Midbrain (tissue), 1 donor: ENCODE measurements at regions not wholly inside any gene's neighbourhood (a gene's known extent, or its start where the extent isn't known, plus 50 kb on each side); places are given as distances from the start of the nearest gene placed in this dataset.

ENCODE experiments used
- DNase-seq: peaks from one replicate; lab custom pipeline; 2025; lab: John Stamatoyannopoulos, UW

DNA sequence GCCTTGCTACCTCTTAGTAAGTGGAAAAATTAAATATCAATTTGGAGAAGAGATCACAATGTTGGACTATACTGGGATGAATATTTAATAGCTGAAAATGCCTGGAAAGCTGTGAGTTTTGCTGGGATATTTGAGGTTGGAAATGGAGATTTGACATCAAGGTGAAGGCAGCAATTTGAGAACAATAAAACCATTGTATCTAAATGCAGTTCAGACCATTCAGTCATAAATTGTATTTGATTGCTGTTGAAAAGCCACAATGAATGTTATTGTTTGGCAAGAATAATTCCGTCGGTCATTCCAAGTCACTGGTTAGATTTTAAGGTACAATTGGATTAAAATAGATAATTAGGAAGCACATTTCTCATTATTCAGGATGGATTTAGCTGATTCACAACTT, 325.6 kb downstream of the HRH4 start:
- DNase-seq, result no peak

DNA sequence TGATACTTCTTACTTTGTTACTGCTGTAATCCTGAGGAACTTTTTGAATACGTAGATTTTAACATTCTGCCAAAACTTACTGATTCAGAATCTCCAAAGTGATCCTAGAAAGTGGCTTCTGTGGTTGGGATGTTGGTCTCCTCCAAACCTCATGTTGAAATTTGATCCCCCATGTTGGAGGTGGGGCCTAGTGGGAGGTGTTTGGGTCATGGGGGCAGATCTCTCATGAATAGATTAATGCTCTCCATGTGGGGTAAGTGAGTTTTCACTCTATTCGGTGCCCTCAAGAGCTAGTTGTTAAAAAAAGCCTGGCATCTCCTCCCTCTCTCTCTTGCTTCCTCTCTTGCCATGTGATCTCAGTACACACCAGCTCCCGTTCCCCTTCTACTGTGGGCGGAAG, 329.9 kb downstream of the HRH4 start:
- DNase-seq, result no peak

DNA sequence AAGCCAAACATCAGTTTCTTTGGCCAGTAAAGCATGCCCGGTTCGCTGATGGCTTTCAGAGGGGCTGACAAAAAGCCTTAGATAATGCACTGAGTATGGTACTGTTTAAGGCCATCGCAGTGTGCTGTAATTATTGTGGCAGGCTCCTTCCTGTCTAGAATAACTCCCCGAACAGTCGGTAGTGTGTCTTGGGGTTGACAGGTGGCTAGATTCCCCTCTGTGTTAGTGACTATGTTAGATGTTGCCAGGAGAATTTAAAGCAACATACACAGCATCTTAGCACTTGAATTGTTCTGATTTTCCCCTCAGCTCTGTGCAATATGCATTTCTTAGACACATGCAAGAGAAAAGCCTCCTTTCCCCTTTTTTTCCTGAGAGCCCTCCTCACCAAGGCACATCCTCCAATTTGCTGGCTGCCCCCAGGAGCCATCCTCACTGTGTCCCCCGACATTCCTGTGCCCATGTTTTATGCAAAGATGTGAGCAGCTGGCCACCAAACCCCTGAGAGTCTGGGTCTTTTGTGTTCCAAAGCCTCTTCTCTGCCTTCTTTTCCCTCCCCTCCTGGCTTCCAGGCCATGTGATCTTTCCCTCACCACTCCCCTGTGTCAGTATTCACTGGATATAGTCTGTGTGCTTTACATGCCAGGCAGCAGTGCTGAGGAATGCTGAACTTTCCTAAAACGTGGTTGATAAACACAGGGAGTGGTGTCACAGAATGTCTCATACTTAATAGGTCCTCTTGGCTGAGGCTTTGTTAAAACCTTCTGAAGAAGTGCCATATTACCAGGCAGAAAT, 331.5 kb downstream of the HRH4 start:
- DNase-seq, result no peak

DNA sequence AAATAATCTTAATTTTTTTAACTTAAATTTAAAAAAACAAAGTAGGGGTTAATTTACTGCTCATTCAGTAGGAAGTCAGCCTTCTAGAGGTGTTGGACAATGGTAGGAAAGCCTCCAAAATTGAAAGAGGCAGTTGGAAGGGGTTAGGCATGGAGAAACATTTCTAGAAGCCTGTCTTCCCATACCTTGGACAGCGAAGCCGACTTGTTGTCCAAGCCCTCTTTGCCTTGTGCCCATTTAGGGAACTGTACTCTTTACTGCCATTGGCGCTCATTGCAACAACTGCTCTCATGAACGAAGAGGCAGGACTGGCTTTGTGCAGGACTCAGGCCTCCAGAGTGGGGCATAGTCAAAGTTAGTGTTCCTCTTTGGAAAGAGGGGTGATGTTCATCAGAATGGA, 333.3 kb downstream of the HRH4 start:
- DNase-seq, result no peak

DNA sequence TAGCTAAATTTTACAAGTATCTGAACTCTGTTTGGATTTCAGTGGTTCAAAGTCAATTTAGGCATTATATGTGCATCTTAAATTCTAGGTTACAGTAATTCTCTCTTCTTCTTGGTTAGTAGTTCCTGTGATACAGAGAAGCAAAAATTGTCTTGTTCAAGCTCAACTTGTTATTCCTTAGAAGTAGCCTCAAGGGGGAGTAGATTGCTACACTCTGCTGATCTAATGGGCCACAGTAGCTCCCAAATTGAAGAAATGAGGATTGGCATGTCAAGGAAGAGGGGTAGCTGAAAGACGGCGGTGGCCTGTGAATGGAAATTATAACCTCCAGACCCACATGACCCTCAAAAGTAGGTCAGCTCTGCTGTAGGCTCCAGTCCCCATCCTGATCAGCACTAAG, 334.7 kb downstream of the HRH4 start:
- DNase-seq, result no peak

DNA sequence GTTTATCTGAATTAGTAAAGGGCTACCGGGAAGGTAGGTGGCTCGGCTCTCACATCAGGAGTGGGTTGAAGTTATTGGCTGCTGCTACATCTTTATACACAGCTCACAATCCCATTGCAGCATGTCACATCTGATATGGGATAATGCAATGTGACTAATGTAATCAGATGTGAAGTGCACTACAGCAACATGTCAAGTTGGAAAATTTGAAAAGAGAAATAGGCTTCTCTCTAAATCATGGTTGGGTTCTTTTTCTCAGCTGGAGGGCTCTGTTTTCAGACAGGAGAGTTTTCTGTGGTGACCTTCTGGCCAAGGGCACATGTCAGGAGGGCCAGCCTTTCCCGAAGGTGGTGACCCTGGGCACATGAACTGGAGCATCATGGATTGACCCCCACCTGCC, 337.5 kb downstream of the HRH4 start:
- no peak for DNase-seq

GRCh38 chr18:24799176-24799575, 338.7 kb downstream of the HRH4 start:
- no peak for DNase-seq

DNA sequence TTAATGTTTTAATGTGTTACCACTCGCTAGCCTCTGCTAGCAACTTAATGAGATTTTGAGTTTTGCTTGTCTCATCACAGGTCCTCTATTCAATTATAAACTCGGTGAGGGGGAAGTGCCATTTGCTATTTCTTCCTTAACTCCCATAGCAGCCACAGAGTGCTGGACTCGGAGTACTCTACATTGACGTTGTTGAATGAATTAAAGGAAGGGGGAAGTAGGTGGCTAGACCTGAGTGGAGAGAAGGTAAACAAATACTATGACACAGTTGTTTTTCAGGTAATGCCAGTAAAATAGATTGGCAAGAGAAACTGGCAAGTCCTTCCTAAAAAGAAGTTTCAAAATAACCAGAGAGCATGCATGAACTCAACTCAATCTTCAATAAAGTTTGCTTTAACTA, 339.3 kb downstream of the HRH4 start:
- no peak for DNase-seq

- DNase-seq, result no peak
These were observed 340.6 kb downstream of the HRH4 start for GRCh38 chr18:24801001-24801400.

- DNase-seq, result no peak
These were observed 342.0 kb downstream of the HRH4 start for GRCh38 chr18:24802456-24802855.

DNA sequence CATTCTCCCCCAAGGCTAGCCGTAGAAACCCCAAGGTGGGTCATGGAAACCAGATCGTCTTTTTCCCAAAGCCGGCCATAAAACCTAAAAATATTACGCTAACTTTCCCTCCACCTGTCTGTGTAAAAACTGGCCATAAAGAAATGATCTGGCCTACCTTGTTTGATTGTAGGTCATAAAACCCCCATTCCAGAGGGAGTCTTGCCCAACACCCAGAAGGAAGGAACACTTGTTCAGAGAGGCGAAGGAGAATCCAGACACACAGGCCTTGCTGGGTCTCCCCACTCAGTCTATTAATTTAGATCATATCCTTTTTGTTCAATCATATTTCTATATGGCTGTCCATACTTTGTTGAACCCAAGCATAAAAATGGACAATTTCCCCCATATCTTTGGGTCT, 344.7 kb downstream of the HRH4 start:
- DNase-seq, result no peak

- DNase-seq, result no peak
These were observed 348.9 kb downstream of the HRH4 start for GRCh38 chr18:24809173-24809950.

DNA sequence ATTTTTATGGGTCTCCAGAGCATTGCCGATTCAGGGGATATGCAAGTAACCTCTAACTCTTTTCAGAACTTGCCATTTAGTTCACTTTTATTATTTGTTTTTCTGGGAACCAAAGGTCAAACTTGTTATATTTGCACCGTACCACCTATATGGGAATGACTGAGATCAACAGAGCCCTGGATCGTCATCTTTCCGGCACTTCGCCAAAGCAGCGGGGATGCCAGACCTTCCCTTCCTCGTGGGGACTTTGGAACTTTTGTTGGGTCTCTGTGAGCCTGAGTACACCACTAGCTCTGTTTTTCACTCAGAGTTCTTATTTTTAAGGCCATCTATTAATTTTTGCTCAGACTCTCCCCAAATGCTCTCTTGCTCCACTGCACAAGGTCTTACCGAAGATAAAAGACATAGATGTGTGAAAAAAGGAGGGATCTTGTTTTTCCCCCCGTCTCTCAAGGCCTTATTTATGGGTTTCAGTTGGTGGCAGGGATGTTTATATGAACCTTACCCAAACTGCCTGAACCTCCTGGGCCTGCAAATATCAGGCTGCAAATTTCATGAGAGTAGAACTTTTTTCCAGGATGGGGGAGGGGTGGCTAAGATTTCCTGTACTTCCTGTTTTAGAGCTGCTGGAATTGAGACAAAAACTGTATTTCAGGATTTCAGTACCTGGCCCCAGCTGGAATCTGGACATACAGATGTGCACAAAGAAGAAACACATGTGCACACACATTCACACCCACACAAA, 350.3 kb downstream of the HRH4 start:
- DNase-seq, result no peak

GRCh38 chr18:24811950-24812681, 351.7 kb downstream of the HRH4 start:
- DNase-seq, result no peak

DNA sequence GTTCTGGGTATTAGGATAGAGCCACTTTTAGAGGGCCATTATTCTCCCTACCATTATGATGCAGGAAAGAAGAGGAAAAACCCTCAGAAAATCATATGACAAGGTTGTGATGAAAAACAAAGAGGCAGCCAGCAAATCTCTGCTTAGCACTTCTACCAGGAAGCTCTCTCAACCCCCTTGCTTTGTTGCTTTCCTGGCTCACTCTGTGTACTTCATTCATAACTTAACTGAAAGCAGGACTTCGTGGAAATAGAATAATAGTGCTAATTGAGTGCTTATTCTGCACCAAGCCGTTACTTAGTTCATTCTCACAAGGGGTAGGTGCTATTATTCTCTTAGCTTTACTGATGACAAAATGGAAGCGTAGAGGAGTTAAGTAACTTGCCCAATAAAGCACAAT, 354.1 kb downstream of the HRH4 start:
- peak; percentile 14 for DNase-seq

GRCh38 chr18:24817150-24817549, 356.7 kb downstream of the HRH4 start:
- DNase-seq, result no peak

- DNase-seq, result no peak
These were observed 357.3 kb downstream of the HRH4 start for GRCh38 chr18:24817587-24818371.

GRCh38 chr18:24818441-24818840, 358.0 kb downstream of the HRH4 start:
- DNase-seq, result no peak

GRCh38 chr18:24819141-24819890, 358.9 kb downstream of the HRH4 start:
- no peak for DNase-seq

DNA sequence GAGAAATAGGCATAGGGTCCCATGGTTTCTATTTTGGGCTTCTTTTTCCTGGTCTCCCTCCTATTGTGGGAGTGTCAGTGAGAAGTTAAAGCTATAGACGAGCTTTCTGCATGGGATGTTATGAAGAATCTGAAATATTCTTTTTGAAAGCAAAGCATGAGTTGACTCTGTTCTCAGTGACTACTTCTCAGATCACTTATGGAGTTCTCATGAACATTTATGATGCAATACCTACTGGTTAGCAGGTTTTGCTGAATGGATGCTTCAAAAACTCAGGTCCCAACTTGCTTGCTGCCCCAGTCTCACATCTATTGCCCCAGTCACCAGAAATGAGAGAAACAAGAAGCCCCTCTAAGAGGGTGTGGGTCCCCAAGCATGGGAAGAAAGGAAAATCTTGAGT, 365.0 kb downstream of the HRH4 start:
- no peak for DNase-seq

DNA sequence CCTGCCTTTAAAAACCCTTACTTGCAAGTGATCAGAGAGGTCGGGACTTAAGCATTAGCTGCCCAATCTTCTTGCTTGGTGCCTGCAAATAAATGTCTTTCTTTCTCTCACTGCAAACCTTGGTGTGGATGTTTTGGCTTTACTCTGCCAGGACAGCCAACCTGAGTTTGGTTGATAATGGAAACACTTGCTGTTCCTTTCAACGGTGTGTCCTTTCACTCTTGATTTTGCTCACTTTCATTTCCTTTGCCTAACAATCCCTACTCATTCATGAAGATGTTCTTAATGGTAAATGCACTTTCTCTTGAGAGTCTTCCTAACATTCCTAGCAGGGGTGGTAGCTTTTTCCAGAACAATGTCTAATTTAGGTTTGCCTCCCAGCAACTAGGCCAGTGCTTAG, 366.2 kb downstream of the HRH4 start:
- DNase-seq, result no peak
